ENCODE measurements at regions not wholly inside any gene's neighbourhood (a gene's known extent, or its start where the extent isn't known, plus 50 kb on each side); places are given as distances from the start of the nearest gene placed in this dataset.

DNA sequence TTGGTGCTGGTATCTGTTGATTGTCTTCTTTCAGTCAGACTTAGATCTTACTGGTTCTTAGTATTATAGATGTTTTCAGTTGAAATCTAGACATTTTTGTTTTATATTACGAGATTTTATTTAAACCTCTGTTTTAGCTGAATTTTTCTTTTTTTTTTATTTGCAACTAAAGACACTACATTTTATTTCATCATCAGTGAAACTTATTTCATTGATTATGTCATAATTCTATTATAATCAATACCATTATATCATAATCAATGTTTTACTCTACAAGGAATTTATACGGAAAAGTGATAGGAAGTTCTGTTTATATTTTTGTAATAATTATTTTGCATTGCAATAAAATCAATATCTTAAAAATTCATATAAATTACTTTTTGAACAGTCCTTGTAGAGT is 477.4 kb upstream of the MDFIC2 start:
- TF ChIP-seq, protein P1, sequence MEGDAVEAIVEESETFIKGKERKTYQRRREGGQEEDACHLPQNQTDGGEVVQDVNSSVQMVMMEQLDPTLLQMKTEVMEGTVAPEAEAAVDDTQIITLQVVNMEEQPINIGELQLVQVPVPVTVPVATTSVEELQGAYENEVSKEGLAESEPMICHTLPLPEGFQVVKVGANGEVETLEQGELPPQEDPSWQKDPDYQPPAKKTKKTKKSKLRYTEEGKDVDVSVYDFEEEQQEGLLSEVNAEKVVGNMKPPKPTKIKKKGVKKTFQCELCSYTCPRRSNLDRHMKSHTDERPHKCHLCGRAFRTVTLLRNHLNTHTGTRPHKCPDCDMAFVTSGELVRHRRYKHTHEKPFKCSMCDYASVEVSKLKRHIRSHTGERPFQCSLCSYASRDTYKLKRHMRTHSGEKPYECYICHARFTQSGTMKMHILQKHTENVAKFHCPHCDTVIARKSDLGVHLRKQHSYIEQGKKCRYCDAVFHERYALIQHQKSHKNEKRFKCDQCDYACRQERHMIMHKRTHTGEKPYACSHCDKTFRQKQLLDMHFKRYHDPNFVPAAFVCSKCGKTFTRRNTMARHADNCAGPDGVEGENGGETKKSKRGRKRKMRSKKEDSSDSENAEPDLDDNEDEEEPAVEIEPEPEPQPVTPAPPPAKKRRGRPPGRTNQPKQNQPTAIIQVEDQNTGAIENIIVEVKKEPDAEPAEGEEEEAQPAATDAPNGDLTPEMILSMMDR (optimal IDR thresholded peaks at IDR 0.05 in 1 of 3, IDR thresholded peaks at IDR 0.05 in 1 of 3, conservative IDR thresholded peaks at IDR 0.05 in 1 of 3; ENCODE audit: extremely low read depth in 1 of 3, insufficient read depth in 2 of 3, low read length in 3 of 3) = no peak
- TF ChIP-seq EZH2 (IDR thresholded peaks at IDR 0.05; ENCODE audit: low read length) = no peak
